Right atrium auricular region (tissue), 2 donors: ENCODE measurements at regions not wholly inside any gene's neighbourhood (a gene's known extent, or its start where the extent isn't known, plus 50 kb on each side); places are given as distances from the start of the nearest gene placed in this dataset.
A peak's percentile ranks its signal among the peaks of the same experiment; 100 is the strongest.

ENCODE experiments used
- DNase-seq: peaks from one replicate; pipeline ENCODE4 v3.0.0-alpha.2; 2019; ENCODE audit warnings: low spot score
- H3K27ac ChIP-seq, 2 donors: fragments of 200-600 bp; sonication (generic); 1 replicate in 1 of 2; 2 replicates in 1 of 2; pipeline ENCODE4 v1.5.1; 2016 to 2019
- H3K27me3 ChIP-seq, 2 donors: fragments of 200-600 bp; sonication (generic); one replicate each; pipeline versions ENCODE4 v1.5.1 to v1.6.0; 2017 to 2019
- H3K36me3 ChIP-seq: fragments of 200-600 bp; sonication (generic); one replicate; pipeline ENCODE4 v1.5.1; 2016
- H3K4me1 ChIP-seq, 2 donors: fragments of 200-600 bp; sonication (generic); one replicate each; pipeline versions ENCODE4 v1.5.1 to v1.6.0; 2017 to 2019
- H3K4me3 ChIP-seq, 2 donors: fragments of 200-600 bp; sonication (generic); 1 replicate in 1 of 2; 2 replicates in 1 of 2; pipeline ENCODE4 v1.5.1; 2017 to 2019; ENCODE audit warnings: mild to moderate bottlenecking in 1 of 2, moderate library complexity in 1 of 2
- H3K9me3 ChIP-seq, 2 donors: fragments of 200-600 bp; sonication (generic); one replicate each; pipeline ENCODE4 v1.5.1; 2019
- CTCF ChIP-seq, 2 donors: fragments of 200-600 bp; sonication (generic); IDR thresholded peaks; one replicate each; pipeline ENCODE4 v1.5.1; 2019; ENCODE audit warnings: antibody characterized with exemption in 2 of 2

DNA sequence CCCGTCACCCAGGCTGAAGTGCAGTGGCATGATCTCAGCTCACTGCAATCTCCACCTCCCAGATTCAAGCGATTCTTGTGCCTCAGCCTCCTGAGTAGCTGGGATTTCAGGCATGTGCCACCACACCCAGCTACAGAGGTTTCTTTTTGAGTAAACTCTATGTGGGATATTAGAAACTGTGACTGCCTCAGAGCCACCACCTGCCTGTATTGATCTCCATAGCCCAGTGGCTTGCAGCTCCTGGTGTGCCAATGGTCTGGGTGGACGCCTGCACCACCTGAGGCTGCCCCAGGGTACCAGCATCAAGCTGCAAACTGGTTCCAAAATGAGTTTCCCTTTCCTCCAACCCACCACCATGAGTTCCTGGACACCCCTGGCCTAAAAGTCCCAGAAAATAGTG, 89.7 kb upstream of the SLC44A3 start:
- H3K27ac ChIP-seq, result no peak overlapping the region
- no peak for DNase-seq
- H3K4me1 ChIP-seq, result peaks cover 0 to 20% of the 10 kb centered on the region in 2 donors
- TF ChIP-seq CTCF (IDR thresholded peaks at IDR 0.05), result no peak
- no peaks in the 10 kb centered on the region for H3K36me3 ChIP-seq
- H3K27me3 ChIP-seq, result no peaks in the 10 kb centered on the region
- no peaks in the 10 kb centered on the region for H3K9me3 ChIP-seq
- H3K4me3 ChIP-seq, result no peak overlapping the region

DNA sequence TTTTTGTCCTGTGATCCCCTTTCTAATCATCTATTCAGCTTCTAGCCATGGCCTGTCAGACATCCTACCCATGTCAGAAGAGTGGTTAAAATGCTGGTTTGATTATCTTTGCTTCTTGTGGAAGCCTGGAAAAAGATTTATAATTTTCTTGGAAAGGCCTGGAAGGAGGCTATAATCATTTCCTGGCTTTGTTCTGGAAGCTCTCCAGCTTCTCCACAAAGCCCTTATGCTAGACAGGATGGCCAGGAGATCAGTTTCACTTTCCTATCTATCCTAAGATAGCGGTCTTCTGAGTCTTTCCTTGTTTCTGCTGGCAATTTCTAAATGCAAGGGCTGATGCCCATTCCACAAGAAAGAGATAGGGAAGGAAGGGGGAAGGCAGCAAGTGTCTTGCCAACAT, 90.9 kb upstream of the SLC44A3 start:
- peak overlapping the region in 1 of 2 donors; percentile 31 for H3K27ac ChIP-seq
- H3K36me3 ChIP-seq, result no peaks in the 10 kb centered on the region

DNA sequence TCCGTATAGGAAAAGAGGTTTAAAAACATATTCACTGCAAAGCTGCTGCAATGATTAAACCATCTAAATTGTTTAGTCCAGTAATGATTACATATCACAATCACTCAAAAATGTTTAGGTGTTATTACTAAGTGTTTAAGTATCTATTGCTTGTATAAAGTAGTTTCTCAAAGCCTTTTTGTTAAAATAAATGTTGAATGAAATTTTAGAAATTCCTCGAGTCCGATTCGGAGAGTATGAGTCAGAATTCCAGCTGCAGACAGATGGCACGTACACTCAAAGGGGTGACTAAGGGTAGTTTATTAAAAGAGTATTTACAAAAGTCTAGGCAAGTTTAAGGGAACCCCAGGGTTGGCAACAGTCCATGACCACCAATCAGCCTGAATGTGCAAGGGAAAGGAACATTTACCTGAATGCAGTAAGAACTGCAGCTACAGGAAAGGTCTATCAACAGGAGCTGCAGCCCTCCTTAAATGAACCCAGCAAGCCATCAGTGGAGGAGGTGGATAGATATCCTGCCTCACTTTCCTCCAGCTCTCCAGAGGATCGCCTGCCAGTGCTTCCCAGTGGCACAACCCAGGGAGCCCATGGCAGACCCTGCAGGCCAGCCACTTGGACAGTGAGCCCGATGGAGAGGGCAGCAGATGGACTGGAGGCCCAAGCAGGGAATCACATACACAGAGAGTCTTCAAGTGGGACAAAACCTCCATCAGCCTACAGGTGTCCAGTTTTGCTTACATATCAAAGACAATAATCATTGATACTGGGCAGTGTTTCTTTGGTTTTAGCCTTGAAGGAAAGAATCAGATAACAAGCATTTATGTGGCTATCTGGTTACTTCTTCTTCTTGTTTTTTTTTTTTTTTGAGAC, 92.1 kb upstream of the SLC44A3 start:
- Histone ChIP-seq H3K36me3 (no peaks in the 10 kb centered on the region), H3K27me3 (no peaks in the 10 kb centered on the region), H3K4me3 (no peak overlapping the region), H3K4me1 (peaks cover 0 to 12% of the 10 kb centered on the region in 2 donors), H3K9me3 (no peaks in the 10 kb centered on the region), H3K27ac (no peak overlapping the region)
- DNase-seq, result no peak
- no peak for TF ChIP-seq CTCF (IDR thresholded peaks at IDR 0.05)

More for the DNA sequence above, 90.9 kb upstream of the SLC44A3 start:
- TF ChIP-seq CTCF (IDR thresholded peaks at IDR 0.05), result no peak
- DNase-seq, result no peak
- H3K9me3 ChIP-seq, result no peaks in the 10 kb centered on the region
- H3K4me3 ChIP-seq, result no peak overlapping the region
- H3K27me3 ChIP-seq, result no peaks in the 10 kb centered on the region
- H3K4me1 ChIP-seq, result peaks cover 0 to 12% of the 10 kb centered on the region in 2 donors

DNA sequence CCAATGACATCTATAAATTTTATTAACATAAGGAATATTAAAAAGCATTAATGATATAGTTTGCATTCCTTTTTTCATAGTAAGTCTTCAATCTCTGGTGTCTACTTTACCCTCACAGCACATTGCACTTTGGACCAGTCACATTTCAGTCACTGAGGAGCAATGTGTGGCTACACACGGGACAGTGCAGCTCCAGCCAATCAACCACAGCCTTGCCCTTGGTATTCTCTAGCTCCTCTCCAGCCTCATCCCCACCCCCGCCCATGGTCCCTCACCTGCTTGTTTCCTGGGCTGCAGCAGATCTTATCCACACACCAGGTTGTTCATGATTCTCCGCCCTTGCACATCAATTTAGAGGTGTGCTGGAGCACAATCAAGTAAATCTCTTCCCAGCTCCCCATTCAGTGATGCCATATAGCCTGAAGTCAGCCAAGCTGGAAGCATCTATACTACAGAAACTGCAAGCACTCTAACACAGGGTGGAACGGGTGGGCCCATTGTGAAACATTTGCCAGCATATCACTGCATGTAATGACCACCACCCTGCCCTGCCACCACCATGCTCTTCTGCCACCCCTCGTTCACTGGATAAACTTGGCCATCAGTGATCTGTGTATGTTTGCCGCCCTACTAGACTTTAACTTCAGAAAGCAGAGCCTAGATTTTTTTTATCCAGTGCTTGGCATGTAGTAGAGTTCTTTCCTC, 93.0 kb upstream of the SLC44A3 start:
- no peak for DNase-seq
- H3K9me3 ChIP-seq, result no peaks in the 10 kb centered on the region
- no peaks in the 10 kb centered on the region for H3K36me3 ChIP-seq
- no peak overlapping the region for H3K4me3 ChIP-seq
- H3K27me3 ChIP-seq, result no peaks in the 10 kb centered on the region
- no peak for TF ChIP-seq CTCF (IDR thresholded peaks at IDR 0.05)
- H3K4me1 ChIP-seq, result peaks cover 0 to 12% of the 10 kb centered on the region in 2 donors
- H3K27ac ChIP-seq, result no peak overlapping the region

GRCh38 chr1:94725566-94725965, 94.6 kb upstream of the SLC44A3 start:
- TF ChIP-seq CTCF (IDR thresholded peaks at IDR 0.05), result no peak
- peaks cover 0 to 12% of the 10 kb centered on the region in 2 donors for H3K4me1 ChIP-seq
- H3K36me3 ChIP-seq, result no peaks in the 10 kb centered on the region
- H3K27ac ChIP-seq, result no peak overlapping the region
- DNase-seq, result no peak
- no peaks in the 10 kb centered on the region for H3K27me3 ChIP-seq
- no peak overlapping the region for H3K4me3 ChIP-seq
- no peaks in the 10 kb centered on the region for H3K9me3 ChIP-seq
